ENCODE measurements at regions not wholly inside any gene's neighbourhood (a gene's known extent, or its start where the extent isn't known, plus 50 kb on each side); places are given as distances from the start of the nearest gene placed in this dataset.

- DNase-seq = peak; percentile 28
- peaks cover 2% of the 10 kb centered on the region; the same call in 1 of the 2 replicates for H3K4me1 ChIP-seq
- H3K27me3 ChIP-seq = peaks cover 12% of the 10 kb centered on the region
- H3K36me3 ChIP-seq = no peaks in the 10 kb centered on the region
- TF ChIP-seq CTCF (IDR thresholded peaks at IDR 0.05; ENCODE audit: low read depth, low read length) = no peak
- no peak overlapping the region; the same call in 1 of the 2 replicates for H3K4me3 ChIP-seq (ENCODE audit: low read depth, low read length)
- no peaks in the 10 kb centered on the region for H3K9me3 ChIP-seq
Observed at GRCh38 chr16:22624038-22624799, 113.5 kb downstream of the NPIPB5 start.

- Histone ChIP-seq H3K27me3 (peaks cover 12% of the 10 kb centered on the region), H3K9me3 (no peaks in the 10 kb centered on the region), H3K36me3 (no peaks in the 10 kb centered on the region), H3K4me1 (peaks cover 2% of the 10 kb centered on the region; the same call in 1 of the 2 replicates), H3K4me3 (ENCODE audit: low read depth, low read length) (no peak overlapping the region)
- no peak for DNase-seq
- no peak for TF ChIP-seq CTCF (IDR thresholded peaks at IDR 0.05; ENCODE audit: low read depth, low read length)
Observed at GRCh38 chr16:22624800-22625533, 114.3 kb downstream of the NPIPB5 start.

- no peaks in the 10 kb centered on the region for H3K36me3 ChIP-seq
- H3K9me3 ChIP-seq = no peaks in the 10 kb centered on the region
- H3K4me1 ChIP-seq = peaks cover 2% of the 10 kb centered on the region; the same call in 1 of the 2 replicates
- no peak for TF ChIP-seq CTCF (IDR thresholded peaks at IDR 0.05; ENCODE audit: low read depth, low read length)
- peaks cover 12% of the 10 kb centered on the region for H3K27me3 ChIP-seq
- H3K4me3 ChIP-seq (ENCODE audit: low read depth, low read length) = no peak overlapping the region
- DNase-seq = no peak
Observed at GRCh38 chr16:22625967-22626366, 115.3 kb downstream of the NPIPB5 start.

GRCh38 chr16:22627043-22627442 is 116.4 kb downstream of the NPIPB5 start:
- Histone ChIP-seq H3K9me3 (no peaks in the 10 kb centered on the region), H3K4me3 (ENCODE audit: low read depth, low read length) (no peak overlapping the region), H3K36me3 (no peaks in the 10 kb centered on the region), H3K27me3 (peaks cover 12% of the 10 kb centered on the region), H3K4me1 (peaks cover 2% of the 10 kb centered on the region; the same call in 1 of the 2 replicates)
- no peak for DNase-seq
- no peak for TF ChIP-seq CTCF (IDR thresholded peaks at IDR 0.05; ENCODE audit: low read depth, low read length)

- no peak for DNase-seq
- no peak overlapping the region for H3K4me3 ChIP-seq (ENCODE audit: low read depth, low read length)
- peaks cover 12% of the 10 kb centered on the region for H3K27me3 ChIP-seq
- no peak for TF ChIP-seq CTCF (IDR thresholded peaks at IDR 0.05; ENCODE audit: low read depth, low read length)
- no peaks in the 10 kb centered on the region for H3K36me3 ChIP-seq
- H3K4me1 ChIP-seq = peaks cover 2% of the 10 kb centered on the region; the same call in 1 of the 2 replicates
- H3K9me3 ChIP-seq = no peaks in the 10 kb centered on the region
Observed at GRCh38 chr16:22628994-22629393, 118.3 kb downstream of the NPIPB5 start.

GRCh38 chr16:22630242-22630641 is 119.6 kb downstream of the NPIPB5 start:
- no peak for TF ChIP-seq CTCF (IDR thresholded peaks at IDR 0.05; ENCODE audit: low read depth, low read length)
- H3K4me1 ChIP-seq = no peaks in the 10 kb centered on the region
- H3K27me3 ChIP-seq = no peaks in the 10 kb centered on the region; the same call in 1 of the 2 replicates
- no peak overlapping the region for H3K4me3 ChIP-seq (ENCODE audit: low read depth, low read length)
- H3K9me3 ChIP-seq = no peaks in the 10 kb centered on the region
- DNase-seq = no peak
- H3K36me3 ChIP-seq = no peaks in the 10 kb centered on the region

Data from BE2C (cell line).